Ishikawa (cell line): ENCODE measurements at regions not wholly inside any gene's neighbourhood (a gene's known extent, or its start where the extent isn't known, plus 50 kb on each side); places are given as distances from the start of the nearest gene placed in this dataset.

Experiments used
- CEBPB ChIP-seq: IDR thresholded peaks from 2 replicates; pipeline ENCODE4 v1.6.1; 2012
- CREB1 ChIP-seq: IDR thresholded peaks from 2 replicates; pipeline ENCODE4 v1.6.1; 2012; ENCODE audit warnings: low read depth
- EGR1 ChIP-seq: IDR thresholded peaks from 2 replicates; pipeline ENCODE4 v1.6.1; 2012
- EP300 ChIP-seq: IDR thresholded peaks from 2 replicates; pipeline ENCODE4 v1.6.1; 2012; ENCODE audit warnings: borderline replicate concordance
- FOXM1 ChIP-seq: IDR thresholded peaks from 2 replicates; pipeline ENCODE4 v1.6.1; 2012; ENCODE audit warnings: low read depth, borderline replicate concordance
- NFIC ChIP-seq: IDR thresholded peaks from 2 replicates; pipeline ENCODE4 v1.6.1; 2012
- RAD21 ChIP-seq: IDR thresholded peaks from 2 replicates; pipeline ENCODE4 v1.6.1; 2012; ENCODE audit warnings: low read depth
- TAF1 ChIP-seq: IDR thresholded peaks from 2 replicates; pipeline ENCODE4 v1.6.1; 2012; ENCODE audit warnings: low read depth, mild to moderate bottlenecking
- TCF12 ChIP-seq: IDR thresholded peaks from 2 replicates; pipeline ENCODE4 v1.6.1; 2012; ENCODE audit warnings: low read depth
- TEAD4 ChIP-seq: IDR thresholded peaks from 2 replicates; pipeline ENCODE4 v1.6.1; 2012
- YY1 ChIP-seq: IDR thresholded peaks from 2 replicates; pipeline ENCODE4 v1.6.1; 2012; ENCODE audit warnings: low read depth
- ZBTB7A ChIP-seq: IDR thresholded peaks from 2 replicates; pipeline ENCODE4 v1.6.1; 2012; ENCODE audit warnings: low read depth
- TF ChIP-seq, protein P1 (sequence below): IDR thresholded peaks from 2 replicates; pipeline ENCODE4 v1.6.1; 2012
- TF ChIP-seq, protein P2 (sequence below): IDR thresholded peaks from 2 replicates; pipeline ENCODE4 v1.6.1; 2012
- TF ChIP-seq, protein P3 (sequence below): IDR thresholded peaks from 2 replicates; pipeline ENCODE4 v1.6.1; 2012; ENCODE audit warnings: low read depth, mild to moderate bottlenecking

DNA sequence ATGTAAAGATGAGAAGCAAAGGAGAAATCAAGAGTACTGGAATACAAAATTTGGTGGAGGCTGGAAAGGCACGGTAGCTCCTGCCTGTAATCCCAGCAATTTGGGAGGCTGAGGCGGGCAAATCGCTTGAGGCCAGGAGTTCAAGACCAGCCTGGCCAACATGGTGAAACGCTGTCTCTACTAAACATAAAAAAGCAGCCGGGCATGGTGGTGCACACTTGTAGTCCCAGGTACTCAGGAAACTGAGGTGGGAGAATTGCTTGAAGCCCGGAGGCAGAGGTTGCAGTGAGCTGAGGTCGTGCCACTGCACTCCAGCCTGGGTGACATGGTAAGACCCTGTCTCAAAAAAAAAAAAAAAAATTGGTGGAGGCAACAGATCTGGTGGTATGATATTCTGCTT is 1086.0 kb downstream of the NLGN4X start:
- TF ChIP-seq, protein P1, sequence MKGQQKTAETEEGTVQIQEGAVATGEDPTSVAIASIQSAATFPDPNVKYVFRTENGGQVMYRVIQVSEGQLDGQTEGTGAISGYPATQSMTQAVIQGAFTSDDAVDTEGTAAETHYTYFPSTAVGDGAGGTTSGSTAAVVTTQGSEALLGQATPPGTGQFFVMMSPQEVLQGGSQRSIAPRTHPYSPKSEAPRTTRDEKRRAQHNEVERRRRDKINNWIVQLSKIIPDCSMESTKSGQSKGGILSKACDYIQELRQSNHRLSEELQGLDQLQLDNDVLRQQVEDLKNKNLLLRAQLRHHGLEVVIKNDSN, result no peak
- no peak for TF ChIP-seq CREB1
- TF ChIP-seq RAD21, result no peak
- TF ChIP-seq, protein P2, sequence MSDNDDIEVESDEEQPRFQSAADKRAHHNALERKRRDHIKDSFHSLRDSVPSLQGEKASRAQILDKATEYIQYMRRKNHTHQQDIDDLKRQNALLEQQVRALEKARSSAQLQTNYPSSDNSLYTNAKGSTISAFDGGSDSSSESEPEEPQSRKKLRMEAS, result no peak
- no peak for TF ChIP-seq EP300
- TF ChIP-seq NFIC, result no peak
- TF ChIP-seq EGR1, result no peak
- no peak for TF ChIP-seq TCF12
- no peak for TF ChIP-seq CEBPB
- TF ChIP-seq ZBTB7A, result no peak
- TF ChIP-seq, protein P3, sequence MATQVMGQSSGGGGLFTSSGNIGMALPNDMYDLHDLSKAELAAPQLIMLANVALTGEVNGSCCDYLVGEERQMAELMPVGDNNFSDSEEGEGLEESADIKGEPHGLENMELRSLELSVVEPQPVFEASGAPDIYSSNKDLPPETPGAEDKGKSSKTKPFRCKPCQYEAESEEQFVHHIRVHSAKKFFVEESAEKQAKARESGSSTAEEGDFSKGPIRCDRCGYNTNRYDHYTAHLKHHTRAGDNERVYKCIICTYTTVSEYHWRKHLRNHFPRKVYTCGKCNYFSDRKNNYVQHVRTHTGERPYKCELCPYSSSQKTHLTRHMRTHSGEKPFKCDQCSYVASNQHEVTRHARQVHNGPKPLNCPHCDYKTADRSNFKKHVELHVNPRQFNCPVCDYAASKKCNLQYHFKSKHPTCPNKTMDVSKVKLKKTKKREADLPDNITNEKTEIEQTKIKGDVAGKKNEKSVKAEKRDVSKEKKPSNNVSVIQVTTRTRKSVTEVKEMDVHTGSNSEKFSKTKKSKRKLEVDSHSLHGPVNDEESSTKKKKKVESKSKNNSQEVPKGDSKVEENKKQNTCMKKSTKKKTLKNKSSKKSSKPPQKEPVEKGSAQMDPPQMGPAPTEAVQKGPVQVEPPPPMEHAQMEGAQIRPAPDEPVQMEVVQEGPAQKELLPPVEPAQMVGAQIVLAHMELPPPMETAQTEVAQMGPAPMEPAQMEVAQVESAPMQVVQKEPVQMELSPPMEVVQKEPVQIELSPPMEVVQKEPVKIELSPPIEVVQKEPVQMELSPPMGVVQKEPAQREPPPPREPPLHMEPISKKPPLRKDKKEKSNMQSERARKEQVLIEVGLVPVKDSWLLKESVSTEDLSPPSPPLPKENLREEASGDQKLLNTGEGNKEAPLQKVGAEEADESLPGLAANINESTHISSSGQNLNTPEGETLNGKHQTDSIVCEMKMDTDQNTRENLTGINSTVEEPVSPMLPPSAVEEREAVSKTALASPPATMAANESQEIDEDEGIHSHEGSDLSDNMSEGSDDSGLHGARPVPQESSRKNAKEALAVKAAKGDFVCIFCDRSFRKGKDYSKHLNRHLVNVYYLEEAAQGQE, result no peak
- no peak for TF ChIP-seq TAF1
- no peak for TF ChIP-seq TEAD4
- TF ChIP-seq YY1, result no peak
- no peak for TF ChIP-seq FOXM1

DNA sequence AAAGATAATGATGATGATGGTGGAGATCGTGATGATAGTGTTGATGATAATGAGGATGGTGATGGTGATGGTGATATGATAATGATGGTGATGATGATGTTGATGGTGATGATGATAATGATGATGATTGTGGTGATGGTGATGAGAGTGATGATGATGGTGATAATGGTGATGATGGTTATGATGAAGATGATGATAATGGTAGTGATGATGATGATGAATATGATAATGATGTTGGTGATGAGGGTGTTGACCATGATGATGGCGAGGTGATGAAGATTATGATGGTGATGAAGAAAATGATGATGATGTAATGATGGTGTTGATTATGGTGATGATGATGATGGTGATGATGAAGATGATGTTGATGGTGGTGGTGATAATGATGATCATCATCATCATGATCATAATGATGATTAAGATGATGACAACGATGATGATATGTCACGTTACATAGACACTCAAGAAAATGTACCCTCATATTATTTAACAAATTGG is 1106.4 kb downstream of the NLGN4X start:
- TF ChIP-seq, protein P3, result no peak
- TF ChIP-seq RAD21 (no peak), ZBTB7A (no peak), TAF1 (no peak)
- TF ChIP-seq, protein P2, result no peak
- TF ChIP-seq, protein P1, result no peak

DNA sequence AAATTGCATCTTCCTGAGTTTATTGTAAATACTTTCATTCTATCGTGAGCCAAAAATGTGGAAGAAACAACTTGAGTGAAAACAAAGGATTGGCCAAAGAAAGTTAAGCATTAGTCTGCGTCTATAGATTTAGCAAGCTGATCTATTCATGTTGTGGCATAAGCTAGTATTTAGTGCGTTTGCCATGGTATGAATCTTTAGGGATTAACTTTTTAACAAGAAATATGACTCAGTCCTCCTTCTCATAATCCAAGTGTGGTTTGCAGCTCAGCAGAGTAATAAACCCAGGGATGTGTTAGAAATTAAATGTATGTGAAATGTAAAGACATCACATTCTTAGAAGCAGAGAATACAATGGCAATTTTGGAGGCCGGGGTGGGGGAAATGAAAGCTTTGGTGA is 1110.9 kb downstream of the NLGN4X start:
- TF ChIP-seq FOXM1, result no peak
- TF ChIP-seq EP300, result no peak
- no peak for TF ChIP-seq TCF12
- no peak for TF ChIP-seq EGR1
- TF ChIP-seq, protein P3, result no peak
- no peak for TF ChIP-seq TEAD4
- TF ChIP-seq YY1, result no peak
- no peak for TF ChIP-seq TAF1
- no peak for TF ChIP-seq RAD21
- TF ChIP-seq, protein P2, result no peak
- no peak for TF ChIP-seq CEBPB
- no peak for TF ChIP-seq CREB1
- TF ChIP-seq NFIC, result no peak

DNA sequence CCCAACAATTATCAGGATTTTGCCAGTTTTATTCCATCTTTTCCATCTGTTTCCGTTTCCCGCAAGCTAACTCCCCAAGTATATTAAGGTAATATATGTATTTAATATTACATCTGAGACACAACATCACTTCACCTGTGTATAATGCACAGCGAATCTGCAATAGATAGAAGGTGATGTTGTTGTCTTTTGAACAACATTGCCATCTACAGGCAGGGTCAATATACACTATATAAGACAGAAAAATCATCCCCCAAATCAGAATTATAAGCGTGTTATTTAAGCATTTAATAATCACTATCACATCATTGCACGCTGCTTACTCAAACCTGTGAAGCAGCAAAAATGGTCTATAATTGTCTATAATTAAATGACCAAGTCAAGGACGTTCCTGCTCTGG is 1115.5 kb downstream of the NLGN4X start:
- TF ChIP-seq TCF12 (no peak), EP300 (no peak), RAD21 (no peak), YY1 (no peak), CREB1 (no peak), TEAD4 (no peak), NFIC (no peak), ZBTB7A (no peak), CEBPB (no peak), TAF1 (no peak), EGR1 (no peak), FOXM1 (no peak)
- TF ChIP-seq, protein P1, result no peak
- TF ChIP-seq, protein P3, result no peak
- TF ChIP-seq, protein P2, result no peak
